ENCODE measurements at regions not wholly inside any gene's neighbourhood (a gene's known extent, or its start where the extent isn't known, plus 50 kb on each side); places are given as distances from the start of the nearest gene placed in this dataset.

DNA sequence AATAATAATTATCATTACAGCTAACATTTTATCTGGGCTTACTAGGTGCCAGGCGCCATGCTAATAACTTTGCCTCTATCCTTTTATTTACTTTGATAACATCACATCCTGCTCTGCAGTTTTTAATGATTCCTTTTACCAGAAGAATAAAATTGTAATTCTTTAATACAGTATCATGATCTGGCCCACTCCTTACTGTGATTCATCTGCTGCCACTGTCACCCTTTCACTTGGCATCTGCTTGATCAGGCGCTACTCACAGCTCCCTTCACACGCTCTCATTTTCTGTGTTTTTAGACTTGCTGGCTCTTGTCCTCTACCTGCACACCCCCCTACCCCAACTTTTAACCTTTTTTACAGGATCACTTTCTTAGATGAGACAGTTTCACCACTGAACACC lies 167.5 kb downstream of the NTMT2 start:
- WGBS (ENCODE audit: insufficient coverage, low lambda C conversion rate) = 100% methylated on average over 1 of the region's 3 CpGs
- Histone ChIP-seq H3K9me3 (ENCODE audit: control insufficient read depth, low read depth, low read length) (no peaks in the 10 kb centered on the region), H3K4me3 (ENCODE audit: low read length) (no peak overlapping the region), H3K27ac (ENCODE audit: low read length) (no peak overlapping the region), H3K4me1 (ENCODE audit: control insufficient read depth, insufficient read depth, low read length) (no peaks in the 10 kb centered on the region), H3K27me3 (ENCODE audit: control insufficient read depth, insufficient read depth, low read length) (no peaks in the 10 kb centered on the region), H3K36me3 (ENCODE audit: control insufficient read depth, insufficient read depth, low read length) (no peaks in the 10 kb centered on the region)
- DNase-seq = no peak

DNA sequence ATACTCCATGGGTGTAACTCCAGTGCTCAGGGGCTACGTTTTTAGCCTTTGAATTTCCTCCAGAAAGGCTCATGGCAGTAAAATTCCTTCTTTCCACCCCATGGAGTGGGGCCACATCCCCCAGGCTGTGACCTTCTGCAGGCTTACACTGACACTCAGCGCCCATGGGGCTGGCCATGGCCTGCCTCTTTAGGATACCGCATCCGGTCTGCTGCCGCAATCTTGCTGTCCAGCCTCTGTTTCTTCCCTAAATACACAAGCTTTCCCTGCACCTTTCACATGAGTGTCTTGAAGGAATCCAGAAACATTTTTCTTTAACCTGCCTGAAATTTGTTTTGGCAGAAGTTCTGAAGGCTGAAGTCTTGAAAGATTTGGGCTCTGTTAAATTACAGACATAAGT lies 170.5 kb downstream of the NTMT2 start:
- Histone ChIP-seq H3K9me3 (ENCODE audit: control insufficient read depth, low read depth, low read length) (no peaks in the 10 kb centered on the region), H3K27ac (ENCODE audit: low read length) (no peak overlapping the region), H3K4me1 (ENCODE audit: control insufficient read depth, insufficient read depth, low read length) (no peaks in the 10 kb centered on the region), H3K36me3 (ENCODE audit: control insufficient read depth, insufficient read depth, low read length) (no peaks in the 10 kb centered on the region), H3K27me3 (ENCODE audit: control insufficient read depth, insufficient read depth, low read length) (no peaks in the 10 kb centered on the region), H3K4me3 (ENCODE audit: low read length) (no peak overlapping the region)
- WGBS (ENCODE audit: insufficient coverage, low lambda C conversion rate) = no CpG with 5 or more reads among the region's 5 CpGs
- no peak for DNase-seq

DNA sequence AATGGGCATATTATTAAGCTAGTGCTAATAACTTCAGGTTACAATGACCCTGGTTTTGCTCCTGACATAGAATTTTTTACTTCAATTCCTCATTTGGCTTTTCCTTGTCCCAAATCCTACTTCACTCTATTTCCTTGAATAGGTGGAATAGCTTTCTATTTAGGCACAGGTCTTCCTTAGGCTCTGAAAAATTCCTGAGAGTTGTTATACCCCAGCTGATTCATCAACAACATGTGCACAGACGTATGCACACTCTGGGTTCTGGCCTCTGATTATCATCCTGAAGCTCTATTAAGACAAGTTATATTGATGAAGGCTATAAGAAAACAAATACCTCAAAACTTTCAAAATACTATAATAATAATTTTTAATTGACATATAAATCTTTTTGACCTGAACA lies 172.4 kb downstream of the NTMT2 start:
- no peaks in the 10 kb centered on the region for H3K4me1 ChIP-seq (ENCODE audit: control insufficient read depth, insufficient read depth, low read length)
- no peaks in the 10 kb centered on the region for H3K27me3 ChIP-seq (ENCODE audit: control insufficient read depth, insufficient read depth, low read length)
- H3K27ac ChIP-seq (ENCODE audit: low read length) = no peak overlapping the region
- H3K4me3 ChIP-seq (ENCODE audit: low read length) = no peak overlapping the region
- DNase-seq = no peak
- H3K9me3 ChIP-seq (ENCODE audit: control insufficient read depth, low read depth, low read length) = no peaks in the 10 kb centered on the region
- WGBS (ENCODE audit: insufficient coverage, low lambda C conversion rate) = 67% methylated on average over 1 of the region's 1 CpG
- no peaks in the 10 kb centered on the region for H3K36me3 ChIP-seq (ENCODE audit: control insufficient read depth, insufficient read depth, low read length)

DNA sequence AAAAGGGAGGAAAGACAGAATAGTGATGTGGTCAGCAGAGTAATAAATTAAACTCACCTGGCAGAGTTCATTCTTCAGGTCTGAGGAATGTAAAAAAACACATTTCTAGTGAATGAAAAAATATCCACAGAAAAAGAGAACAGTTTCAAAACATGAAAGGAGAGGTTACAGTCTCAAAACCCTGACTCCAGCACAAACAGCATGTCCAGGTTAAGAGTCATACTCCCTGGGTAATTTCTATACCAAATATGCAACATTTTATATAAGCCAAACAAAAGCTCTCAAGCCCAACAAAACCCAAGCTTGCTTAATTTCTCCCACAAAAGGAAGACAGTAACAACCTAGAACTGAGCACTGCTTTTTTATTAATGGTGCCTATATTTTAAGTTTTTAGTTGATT lies 173.0 kb downstream of the NTMT2 start:
- H3K9me3 ChIP-seq (ENCODE audit: control insufficient read depth, low read depth, low read length) = no peaks in the 10 kb centered on the region
- DNase-seq = no peak
- no peaks in the 10 kb centered on the region for H3K36me3 ChIP-seq (ENCODE audit: control insufficient read depth, insufficient read depth, low read length)
- no peaks in the 10 kb centered on the region for H3K27me3 ChIP-seq (ENCODE audit: control insufficient read depth, insufficient read depth, low read length)
- H3K4me3 ChIP-seq (ENCODE audit: low read length) = no peak overlapping the region
- H3K27ac ChIP-seq (ENCODE audit: low read length) = no peak overlapping the region
- no peaks in the 10 kb centered on the region for H3K4me1 ChIP-seq (ENCODE audit: control insufficient read depth, insufficient read depth, low read length)

- no peaks in the 10 kb centered on the region for H3K27me3 ChIP-seq (ENCODE audit: control insufficient read depth, insufficient read depth, low read length)
These were observed 175.4 kb downstream of the NTMT2 start for GRCh38 chr1:170321113-170321512.

GRCh38 chr1:170326186-170326585 lies 180.4 kb downstream of the NTMT2 start:
- H3K36me3 ChIP-seq (ENCODE audit: control insufficient read depth, insufficient read depth, low read length) = no peaks in the 10 kb centered on the region
- no peak overlapping the region for H3K4me3 ChIP-seq (ENCODE audit: low read length)
- no peaks in the 10 kb centered on the region for H3K27me3 ChIP-seq (ENCODE audit: control insufficient read depth, insufficient read depth, low read length)
- H3K27ac ChIP-seq (ENCODE audit: low read length) = no peak overlapping the region
- H3K4me1 ChIP-seq (ENCODE audit: control insufficient read depth, insufficient read depth, low read length) = no peaks in the 10 kb centered on the region
- H3K9me3 ChIP-seq (ENCODE audit: control insufficient read depth, low read depth, low read length) = no peaks in the 10 kb centered on the region
- no CpG with 5 or more reads among the region's 1 CpG for WGBS (ENCODE audit: insufficient coverage, low lambda C conversion rate)
- DNase-seq = no peak

More at GRCh38 chr1:170321113-170321512, 175.4 kb downstream of the NTMT2 start:
- no peaks in the 10 kb centered on the region for H3K4me1 ChIP-seq (ENCODE audit: control insufficient read depth, insufficient read depth, low read length)
- WGBS (ENCODE audit: insufficient coverage, low lambda C conversion rate) = 100% methylated on average over 1 of the region's 6 CpGs
- no peaks in the 10 kb centered on the region for H3K9me3 ChIP-seq (ENCODE audit: control insufficient read depth, low read depth, low read length)
- no peak for DNase-seq
- H3K27ac ChIP-seq (ENCODE audit: low read length) = no peak overlapping the region
- no peaks in the 10 kb centered on the region for H3K36me3 ChIP-seq (ENCODE audit: control insufficient read depth, insufficient read depth, low read length)
- no peak overlapping the region for H3K4me3 ChIP-seq (ENCODE audit: low read length)

- Histone ChIP-seq H3K27me3 (ENCODE audit: control insufficient read depth, insufficient read depth, low read length) (no peaks in the 10 kb centered on the region), H3K27ac (ENCODE audit: low read length) (no peak overlapping the region), H3K9me3 (ENCODE audit: control insufficient read depth, low read depth, low read length) (no peaks in the 10 kb centered on the region), H3K36me3 (ENCODE audit: control insufficient read depth, insufficient read depth, low read length) (no peaks in the 10 kb centered on the region), H3K4me1 (ENCODE audit: control insufficient read depth, insufficient read depth, low read length) (no peaks in the 10 kb centered on the region), H3K4me3 (ENCODE audit: low read length) (no peak overlapping the region)
- no peak for DNase-seq
These were observed 187.0 kb downstream of the NTMT2 start for GRCh38 chr1:170332801-170333200.

- Histone ChIP-seq H3K4me3 (ENCODE audit: low read length) (no peak overlapping the region), H3K27ac (ENCODE audit: low read length) (no peak overlapping the region), H3K27me3 (ENCODE audit: control insufficient read depth, insufficient read depth, low read length) (no peaks in the 10 kb centered on the region), H3K4me1 (ENCODE audit: control insufficient read depth, insufficient read depth, low read length) (no peaks in the 10 kb centered on the region), H3K9me3 (ENCODE audit: control insufficient read depth, low read depth, low read length) (no peaks in the 10 kb centered on the region), H3K36me3 (ENCODE audit: control insufficient read depth, insufficient read depth, low read length) (no peaks in the 10 kb centered on the region)
- no peak for DNase-seq
- WGBS (ENCODE audit: insufficient coverage, low lambda C conversion rate) = 100% methylated on average over 1 of the region's 6 CpGs
These were observed 191.7 kb downstream of the NTMT2 start for GRCh38 chr1:170337413-170337994.

DNA sequence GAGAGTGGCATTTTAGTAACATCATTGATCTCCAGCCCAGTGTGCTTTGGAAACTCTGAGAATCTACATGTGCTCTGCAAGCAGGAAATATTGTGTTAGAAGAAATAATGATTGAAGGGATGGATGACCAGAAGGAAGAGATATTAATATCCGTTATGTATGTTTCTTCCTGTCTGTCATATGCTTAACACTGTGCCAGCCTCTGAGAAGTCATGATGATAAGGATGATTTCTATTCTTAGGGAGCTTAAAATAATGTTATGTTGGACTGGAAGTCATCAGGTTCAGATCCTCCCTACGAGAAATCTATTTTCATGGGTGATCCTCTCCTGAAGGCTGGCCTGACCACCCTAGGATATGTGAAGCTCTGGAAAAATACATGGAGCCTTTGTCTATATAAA lies 192.4 kb upstream of the GORAB start:
- no peaks in the 10 kb centered on the region for H3K36me3 ChIP-seq (ENCODE audit: control insufficient read depth, insufficient read depth, low read length)
- 100% methylated on average over 1 of the region's 2 CpGs for WGBS (ENCODE audit: insufficient coverage, low lambda C conversion rate)
- no peak overlapping the region for H3K27ac ChIP-seq (ENCODE audit: low read length)
- H3K27me3 ChIP-seq (ENCODE audit: control insufficient read depth, insufficient read depth, low read length) = no peaks in the 10 kb centered on the region
- DNase-seq = no peak
- H3K4me3 ChIP-seq (ENCODE audit: low read length) = no peak overlapping the region
- H3K4me1 ChIP-seq (ENCODE audit: control insufficient read depth, insufficient read depth, low read length) = no peaks in the 10 kb centered on the region
- H3K9me3 ChIP-seq (ENCODE audit: control insufficient read depth, low read depth, low read length) = no peaks in the 10 kb centered on the region

- Histone ChIP-seq H3K4me1 (ENCODE audit: control insufficient read depth, insufficient read depth, low read length) (no peaks in the 10 kb centered on the region), H3K27ac (ENCODE audit: low read length) (no peak overlapping the region), H3K4me3 (ENCODE audit: low read length) (no peak overlapping the region), H3K36me3 (ENCODE audit: control insufficient read depth, insufficient read depth, low read length) (no peaks in the 10 kb centered on the region), H3K27me3 (ENCODE audit: control insufficient read depth, insufficient read depth, low read length) (no peaks in the 10 kb centered on the region), H3K9me3 (ENCODE audit: control insufficient read depth, low read depth, low read length) (no peaks in the 10 kb centered on the region)
- DNase-seq = no peak
- no CpG with 5 or more reads among the region's 2 CpGs for WGBS (ENCODE audit: insufficient coverage, low lambda C conversion rate)
These were observed 191.7 kb upstream of the GORAB start for GRCh38 chr1:170340308-170340707.

GRCh38 chr1:170351366-170351946 lies 180.5 kb upstream of the GORAB start:
- Histone ChIP-seq H3K4me3 (ENCODE audit: low read length) (no peak overlapping the region), H3K27ac (ENCODE audit: low read length) (no peak overlapping the region), H3K36me3 (ENCODE audit: control insufficient read depth, insufficient read depth, low read length) (no peaks in the 10 kb centered on the region), H3K27me3 (ENCODE audit: control insufficient read depth, insufficient read depth, low read length) (no peaks in the 10 kb centered on the region), H3K9me3 (ENCODE audit: control insufficient read depth, low read depth, low read length) (no peaks in the 10 kb centered on the region), H3K4me1 (ENCODE audit: control insufficient read depth, insufficient read depth, low read length) (peaks cover 8% of the 10 kb centered on the region)
- DNase-seq = no peak
- 83% methylated on average over 1 of the region's 2 CpGs for WGBS (ENCODE audit: insufficient coverage, low lambda C conversion rate)
